DMS53 (cell line): ENCODE measurements at regions not wholly inside any gene's neighbourhood (a gene's known extent, or its start where the extent isn't known, plus 50 kb on each side); places are given as distances from the start of the nearest gene placed in this dataset.
"Not testable (repeated sequence)": the region's sequence is repeated elsewhere in the genome, so short reads cannot be mapped to it uniquely, and the experiment has no call there.

Experiments
- DNase-seq: peaks from one replicate; lab custom pipeline; 2025; lab: John Stamatoyannopoulos, UW

- DNase-seq = no peak
Observed at GRCh38 chr13:95391362-95391761, 90.1 kb upstream of the ABCC4 start.

- no peak for DNase-seq
Observed at GRCh38 chr13:95391785-95392184, 90.5 kb upstream of the ABCC4 start.

GRCh38 chr13:95392597-95392996 is 91.3 kb upstream of the ABCC4 start:
- DNase-seq = no peak

GRCh38 chr13:95403349-95404140 is 102.3 kb upstream of the ABCC4 start:
- DNase-seq = peak; percentile 55

- peak; percentile 80 for DNase-seq
Observed at GRCh38 chr13:95404141-95404882, 103.1 kb upstream of the ABCC4 start.

GRCh38 chr13:95406176-95406575 is 104.9 kb upstream of the ABCC4 start:
- DNase-seq = no peak

- DNase-seq = no peak
Observed at GRCh38 chr13:95411428-95412040, 110.3 kb upstream of the ABCC4 start.

- DNase-seq = no peak
Observed at GRCh38 chr13:95418946-95419345, 117.7 kb upstream of the ABCC4 start.

GRCh38 chr13:95420501-95420900 is 119.2 kb upstream of the ABCC4 start:
- DNase-seq = no peak

GRCh38 chr13:95426631-95427030 is 125.4 kb upstream of the ABCC4 start:
- DNase-seq = no peak

GRCh38 chr13:95430525-95430924 is 122.0 kb upstream of the CLDN10 start:
- not testable (repeated sequence) for DNase-seq

- DNase-seq = no peak
Observed at GRCh38 chr13:95432141-95432540, 120.4 kb upstream of the CLDN10 start.

- no peak for DNase-seq
Observed at GRCh38 chr13:95433537-95433936, 119.0 kb upstream of the CLDN10 start.

- no peak for DNase-seq
Observed at GRCh38 chr13:95434111-95434510, 118.4 kb upstream of the CLDN10 start.

- DNase-seq = no peak
Observed at GRCh38 chr13:95437561-95437960, 115.0 kb upstream of the CLDN10 start.

GRCh38 chr13:95438297-95438696 is 114.2 kb upstream of the CLDN10 start:
- DNase-seq = no peak

GRCh38 chr13:95440441-95441088 is 112.0 kb upstream of the CLDN10 start:
- no peak for DNase-seq

- DNase-seq = no peak
Observed at GRCh38 chr13:95441326-95441725, 111.2 kb upstream of the CLDN10 start.

- no peak for DNase-seq
Observed at GRCh38 chr13:95444006-95444730, 108.4 kb upstream of the CLDN10 start.

- DNase-seq = no peak
Observed at GRCh38 chr13:95445131-95445530, 107.4 kb upstream of the CLDN10 start.

- DNase-seq = no peak
Observed at GRCh38 chr13:95447814-95448213, 104.7 kb upstream of the CLDN10 start.

GRCh38 chr13:95451656-95452055 is 100.9 kb upstream of the CLDN10 start:
- no peak for DNase-seq
